Fibroblast of lung (primary cell): ENCODE measurements at regions not wholly inside any gene's neighbourhood (a gene's known extent, or its start where the extent isn't known, plus 50 kb on each side); places are given as distances from the start of the nearest gene placed in this dataset.

Source experiments
- CTCF ChIP-seq, 2 donors: IDR thresholded peaks in 1 of 2; conservative IDR thresholded peaks in 1 of 2; 1 replicate in 1 of 2; 2 replicates in 1 of 2; pipeline ENCODE4 v1.5.1; 2011 to 2012; ENCODE audit warnings: low read length in 2 of 2, control low read depth in 1 of 2, inconsistent platforms in 1 of 2, low read depth in 1 of 2, mild to moderate bottlenecking in 1 of 2
- EZH2 ChIP-seq: IDR thresholded peaks from 2 replicates; pipeline ENCODE4 v1.5.1; 2012; ENCODE audit warnings: low read length, control low read depth, mild to moderate bottlenecking; ENCODE audit errors: missing control alignments

GRCh38 chr20:20967564-20968184 lies 138.5 kb downstream of the LINC00237 start:
- no peak for TF ChIP-seq CTCF (conservative IDR thresholded peaks at IDR 0.05 in 1 of 2, IDR thresholded peaks at IDR 0.05 in 1 of 2; ENCODE audit: low read depth in 1 of 2, low read length in 2 of 2)
- no peak for TF ChIP-seq EZH2
